ENCODE measurements at regions not wholly inside any gene's neighbourhood (a gene's known extent, or its start where the extent isn't known, plus 50 kb on each side); places are given as distances from the start of the nearest gene placed in this dataset.
A peak's percentile ranks its signal among the peaks of the same experiment; 100 is the strongest.
"Not testable (repeated sequence)": the region's sequence is repeated elsewhere in the genome, so short reads cannot be mapped to it uniquely, and the experiment has no call there.

- Histone ChIP-seq H3K4me3 (ENCODE audit: low read length in 2 of 2) (no peak overlapping the region), H3K4me1 (ENCODE audit: control insufficient read depth in 2 of 2, insufficient read depth in 2 of 2, low read length in 2 of 2) (peaks cover 10 to 13% of the 10 kb centered on the region in 2 donors), H3K27me3 (ENCODE audit: control insufficient read depth in 2 of 2, insufficient read depth in 2 of 2, low read length in 2 of 2) (no peaks in the 10 kb centered on the region), H3K9me3 (ENCODE audit: control insufficient read depth in 2 of 2, low read length in 2 of 2) (no peaks in the 10 kb centered on the region), H3K36me3 (ENCODE audit: control insufficient read depth in 2 of 2, insufficient read depth in 2 of 2, low read length in 2 of 2) (no peaks in the 10 kb centered on the region), H3K27ac (ENCODE audit: low read depth in 2 of 2, low read length in 2 of 2) (no peak overlapping the region), H3K9ac (ENCODE audit: low read depth in 1 of 2, low read length in 2 of 2) (no peak overlapping the region)
Observed at GRCh38 chr16:8407351-8407750, 183.0 kb downstream of the TMEM114 start.

GRCh38 chr16:8403978-8404749 is 186.1 kb downstream of the TMEM114 start:
- Histone ChIP-seq H3K4me3 (ENCODE audit: low read length in 2 of 2) (no peak overlapping the region), H3K4me1 (ENCODE audit: control insufficient read depth in 2 of 2, insufficient read depth in 2 of 2, low read length in 2 of 2) (peaks cover 10 to 16% of the 10 kb centered on the region in 2 donors), H3K9me3 (ENCODE audit: control insufficient read depth in 2 of 2, low read length in 2 of 2) (no peaks in the 10 kb centered on the region), H3K27ac (ENCODE audit: low read depth in 2 of 2, low read length in 2 of 2) (no peak overlapping the region), H3K27me3 (ENCODE audit: control insufficient read depth in 2 of 2, insufficient read depth in 2 of 2, low read length in 2 of 2) (no peaks in the 10 kb centered on the region), H3K36me3 (ENCODE audit: control insufficient read depth in 2 of 2, insufficient read depth in 2 of 2, low read length in 2 of 2) (no peaks in the 10 kb centered on the region), H3K9ac (ENCODE audit: low read depth in 1 of 2, low read length in 2 of 2) (no peak overlapping the region)

GRCh38 chr16:8402981-8403843 is 187.1 kb downstream of the TMEM114 start:
- H3K27me3 ChIP-seq (ENCODE audit: control insufficient read depth in 2 of 2, insufficient read depth in 2 of 2, low read length in 2 of 2): no peaks in the 10 kb centered on the region
- peak overlapping the region; percentile 17 to 53 for H3K4me3 ChIP-seq (ENCODE audit: low read length in 2 of 2)
- H3K4me1 ChIP-seq (ENCODE audit: control insufficient read depth in 2 of 2, insufficient read depth in 2 of 2, low read length in 2 of 2): peaks cover 10 to 16% of the 10 kb centered on the region in 2 donors
- peak overlapping the region in 1 of 2 donors; percentile 3 for H3K9ac ChIP-seq (ENCODE audit: low read depth in 1 of 2, low read length in 2 of 2)
- peak overlapping the region; percentile 63 to 76 for H3K27ac ChIP-seq (ENCODE audit: low read depth in 2 of 2, low read length in 2 of 2)
- no peaks in the 10 kb centered on the region for H3K36me3 ChIP-seq (ENCODE audit: control insufficient read depth in 2 of 2, insufficient read depth in 2 of 2, low read length in 2 of 2)
- H3K9me3 ChIP-seq (ENCODE audit: control insufficient read depth in 2 of 2, low read length in 2 of 2): no peaks in the 10 kb centered on the region

DNA sequence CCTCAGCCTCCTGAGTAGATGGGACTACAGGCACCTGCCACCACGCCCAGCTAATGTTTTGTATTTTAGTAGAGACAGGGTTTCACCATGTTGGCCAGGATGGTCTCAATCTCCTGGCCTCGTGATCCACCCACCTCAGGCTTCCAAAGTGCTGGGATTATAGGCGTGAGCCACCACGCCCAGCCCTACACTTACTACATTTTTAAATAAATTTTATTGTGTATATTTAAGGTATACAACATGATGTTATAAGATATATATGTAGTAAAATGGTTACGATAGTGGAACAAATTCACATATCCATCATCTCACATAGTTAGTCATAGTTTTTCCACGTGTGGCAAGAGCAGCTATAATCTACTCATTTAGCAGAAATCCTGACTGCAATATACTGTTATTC is 189.6 kb downstream of the TMEM114 start:
- H3K4me3 ChIP-seq (ENCODE audit: low read length in 2 of 2); H3K9me3 ChIP-seq (ENCODE audit: control insufficient read depth in 2 of 2, low read length in 2 of 2); H3K9ac ChIP-seq (ENCODE audit: low read depth in 1 of 2, low read length in 2 of 2); H3K27me3 ChIP-seq (ENCODE audit: control insufficient read depth in 2 of 2, insufficient read depth in 2 of 2, low read length in 2 of 2); H3K36me3 ChIP-seq (ENCODE audit: control insufficient read depth in 2 of 2, insufficient read depth in 2 of 2, low read length in 2 of 2): not testable (repeated sequence)
- Histone ChIP-seq H3K27ac (ENCODE audit: low read depth in 2 of 2, low read length in 2 of 2) (peak overlapping the region in 1 of 2 donors; percentile 26), H3K4me1 (ENCODE audit: control insufficient read depth in 2 of 2, insufficient read depth in 2 of 2, low read length in 2 of 2) (peaks cover 10 to 16% of the 10 kb centered on the region in 2 donors)

DNA sequence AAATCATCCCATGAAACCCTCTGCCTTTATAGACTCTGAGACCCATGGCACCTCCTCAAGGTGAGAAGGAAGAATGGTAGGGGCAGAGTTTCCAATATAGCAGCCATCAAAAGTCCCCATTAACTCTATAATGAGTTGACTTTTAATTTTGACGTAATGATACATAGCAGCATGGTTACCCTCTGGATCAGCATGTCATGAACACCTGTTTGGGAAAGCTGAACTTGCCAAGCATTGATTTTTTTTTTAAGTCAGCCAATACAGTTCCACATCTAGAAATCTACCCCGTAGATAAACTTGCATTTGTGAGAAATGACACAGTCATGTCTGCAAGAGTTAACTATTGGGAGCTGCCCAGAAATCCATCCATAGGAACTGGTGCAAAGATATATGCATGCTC is 191.8 kb downstream of the TMEM114 start:
- H3K27me3 ChIP-seq (ENCODE audit: control insufficient read depth in 2 of 2, insufficient read depth in 2 of 2, low read length in 2 of 2): no peaks in the 10 kb centered on the region
- H3K9me3 ChIP-seq (ENCODE audit: control insufficient read depth in 2 of 2, low read length in 2 of 2): no peaks in the 10 kb centered on the region
- no peak overlapping the region for H3K9ac ChIP-seq (ENCODE audit: low read depth in 1 of 2, low read length in 2 of 2)
- H3K27ac ChIP-seq (ENCODE audit: low read depth in 2 of 2, low read length in 2 of 2): no peak overlapping the region
- H3K4me1 ChIP-seq (ENCODE audit: control insufficient read depth in 2 of 2, insufficient read depth in 2 of 2, low read length in 2 of 2): peaks cover 7 to 11% of the 10 kb centered on the region in 2 donors
- H3K36me3 ChIP-seq (ENCODE audit: control insufficient read depth in 2 of 2, insufficient read depth in 2 of 2, low read length in 2 of 2): no peaks in the 10 kb centered on the region
- no peak overlapping the region for H3K4me3 ChIP-seq (ENCODE audit: low read length in 2 of 2)

GRCh38 chr16:8397223-8397622 is 193.1 kb downstream of the TMEM114 start:
- H3K36me3 ChIP-seq (ENCODE audit: control insufficient read depth in 2 of 2, insufficient read depth in 2 of 2, low read length in 2 of 2): no peaks in the 10 kb centered on the region
- no peak overlapping the region for H3K9ac ChIP-seq (ENCODE audit: low read depth in 1 of 2, low read length in 2 of 2)
- H3K27ac ChIP-seq (ENCODE audit: low read depth in 2 of 2, low read length in 2 of 2): no peak overlapping the region
- H3K4me1 ChIP-seq (ENCODE audit: control insufficient read depth in 2 of 2, insufficient read depth in 2 of 2, low read length in 2 of 2): peaks cover 0 to 3% of the 10 kb centered on the region in 2 donors
- H3K4me3 ChIP-seq (ENCODE audit: low read length in 2 of 2): no peak overlapping the region
- no peaks in the 10 kb centered on the region for H3K27me3 ChIP-seq (ENCODE audit: control insufficient read depth in 2 of 2, insufficient read depth in 2 of 2, low read length in 2 of 2)
- no peaks in the 10 kb centered on the region for H3K9me3 ChIP-seq (ENCODE audit: control insufficient read depth in 2 of 2, low read length in 2 of 2)

GRCh38 chr16:8396463-8396862 is 193.8 kb downstream of the TMEM114 start:
- no peaks in the 10 kb centered on the region for H3K9me3 ChIP-seq (ENCODE audit: control insufficient read depth in 2 of 2, low read length in 2 of 2)
- no peaks in the 10 kb centered on the region for H3K27me3 ChIP-seq (ENCODE audit: control insufficient read depth in 2 of 2, insufficient read depth in 2 of 2, low read length in 2 of 2)
- no peak overlapping the region for H3K9ac ChIP-seq (ENCODE audit: low read depth in 1 of 2, low read length in 2 of 2)
- H3K27ac ChIP-seq (ENCODE audit: low read depth in 2 of 2, low read length in 2 of 2): no peak overlapping the region
- H3K36me3 ChIP-seq (ENCODE audit: control insufficient read depth in 2 of 2, insufficient read depth in 2 of 2, low read length in 2 of 2): no peaks in the 10 kb centered on the region
- H3K4me1 ChIP-seq (ENCODE audit: control insufficient read depth in 2 of 2, insufficient read depth in 2 of 2, low read length in 2 of 2): peaks cover 0 to 3% of the 10 kb centered on the region in 2 donors
- no peak overlapping the region for H3K4me3 ChIP-seq (ENCODE audit: low read length in 2 of 2)

DNA sequence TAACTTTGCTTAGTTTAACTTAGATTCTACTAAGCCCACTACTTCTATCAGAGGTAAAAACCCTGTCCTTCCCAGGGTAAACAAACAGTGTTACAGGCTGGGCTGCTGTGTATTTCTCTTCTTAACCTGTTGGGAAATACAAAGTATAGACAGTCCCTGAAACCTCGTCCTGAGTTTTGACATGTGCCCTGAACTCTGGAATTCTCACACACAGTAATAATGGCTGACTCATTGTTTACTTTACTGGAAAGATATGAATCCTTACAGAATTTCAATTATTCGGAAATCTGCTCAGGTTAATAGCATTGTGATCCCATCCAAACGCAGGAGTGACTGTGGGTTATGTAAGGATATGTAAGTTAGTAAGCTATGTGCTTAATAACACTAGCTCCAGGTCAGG is 199.1 kb downstream of the TMEM114 start:
- no peaks in the 10 kb centered on the region for H3K9me3 ChIP-seq (ENCODE audit: control insufficient read depth in 2 of 2, low read length in 2 of 2)
- no peak overlapping the region for H3K9ac ChIP-seq (ENCODE audit: low read depth in 1 of 2, low read length in 2 of 2)
- no peak overlapping the region for H3K27ac ChIP-seq (ENCODE audit: low read depth in 2 of 2, low read length in 2 of 2)
- no peaks in the 10 kb centered on the region for H3K36me3 ChIP-seq (ENCODE audit: control insufficient read depth in 2 of 2, insufficient read depth in 2 of 2, low read length in 2 of 2)
- H3K4me1 ChIP-seq (ENCODE audit: control insufficient read depth in 2 of 2, insufficient read depth in 2 of 2, low read length in 2 of 2): no peaks in the 10 kb centered on the region
- H3K27me3 ChIP-seq (ENCODE audit: control insufficient read depth in 2 of 2, insufficient read depth in 2 of 2, low read length in 2 of 2): no peaks in the 10 kb centered on the region
- no peak overlapping the region for H3K4me3 ChIP-seq (ENCODE audit: low read length in 2 of 2)

GRCh38 chr16:8388684-8389083 is 201.6 kb downstream of the TMEM114 start:
- Histone ChIP-seq H3K9ac (ENCODE audit: low read depth in 1 of 2, low read length in 2 of 2) (no peak overlapping the region), H3K4me3 (ENCODE audit: low read length in 2 of 2) (no peak overlapping the region), H3K27me3 (ENCODE audit: control insufficient read depth in 2 of 2, insufficient read depth in 2 of 2, low read length in 2 of 2) (no peaks in the 10 kb centered on the region), H3K9me3 (ENCODE audit: control insufficient read depth in 2 of 2, low read length in 2 of 2) (no peaks in the 10 kb centered on the region), H3K27ac (ENCODE audit: low read depth in 2 of 2, low read length in 2 of 2) (no peak overlapping the region), H3K36me3 (ENCODE audit: control insufficient read depth in 2 of 2, insufficient read depth in 2 of 2, low read length in 2 of 2) (no peaks in the 10 kb centered on the region), H3K4me1 (ENCODE audit: control insufficient read depth in 2 of 2, insufficient read depth in 2 of 2, low read length in 2 of 2) (no peaks in the 10 kb centered on the region)

DNA sequence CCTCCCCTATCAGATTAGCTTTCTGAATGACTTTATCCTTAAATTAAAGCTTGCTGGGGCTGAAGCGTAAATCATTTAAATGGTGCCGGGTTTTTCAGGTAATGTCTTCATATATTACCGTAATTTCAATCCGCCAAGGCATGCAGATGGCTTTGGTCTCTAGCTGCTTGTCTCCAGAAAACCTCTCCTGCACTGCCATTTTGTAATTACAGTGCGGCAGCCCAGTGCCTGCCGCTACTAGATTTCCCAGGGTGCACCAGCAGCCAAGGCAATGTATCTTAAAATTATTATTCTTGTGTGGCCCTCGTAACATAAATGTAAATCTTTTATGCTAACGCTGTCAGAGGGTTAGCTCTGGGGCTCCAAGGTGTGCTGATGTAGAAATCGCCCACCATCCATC is 208.5 kb downstream of the TMEM114 start:
- H3K27me3 ChIP-seq (ENCODE audit: control insufficient read depth in 2 of 2, insufficient read depth in 2 of 2, low read length in 2 of 2): no peaks in the 10 kb centered on the region
- no peak overlapping the region for H3K9ac ChIP-seq (ENCODE audit: low read depth in 1 of 2, low read length in 2 of 2)
- H3K4me3 ChIP-seq (ENCODE audit: low read length in 2 of 2): no peak overlapping the region
- no peak overlapping the region for H3K27ac ChIP-seq (ENCODE audit: low read depth in 2 of 2, low read length in 2 of 2)
- H3K9me3 ChIP-seq (ENCODE audit: control insufficient read depth in 2 of 2, low read length in 2 of 2): no peaks in the 10 kb centered on the region
- H3K36me3 ChIP-seq (ENCODE audit: control insufficient read depth in 2 of 2, insufficient read depth in 2 of 2, low read length in 2 of 2): no peaks in the 10 kb centered on the region
- H3K4me1 ChIP-seq (ENCODE audit: control insufficient read depth in 2 of 2, insufficient read depth in 2 of 2, low read length in 2 of 2): peaks cover 0 to 8% of the 10 kb centered on the region in 2 donors
